ENCODE measurements at regions not wholly inside any gene's neighbourhood (a gene's known extent, or its start where the extent isn't known, plus 50 kb on each side); places are given as distances from the start of the nearest gene placed in this dataset.
A peak's percentile ranks its signal among the peaks of the same experiment; 100 is the strongest.

DNA sequence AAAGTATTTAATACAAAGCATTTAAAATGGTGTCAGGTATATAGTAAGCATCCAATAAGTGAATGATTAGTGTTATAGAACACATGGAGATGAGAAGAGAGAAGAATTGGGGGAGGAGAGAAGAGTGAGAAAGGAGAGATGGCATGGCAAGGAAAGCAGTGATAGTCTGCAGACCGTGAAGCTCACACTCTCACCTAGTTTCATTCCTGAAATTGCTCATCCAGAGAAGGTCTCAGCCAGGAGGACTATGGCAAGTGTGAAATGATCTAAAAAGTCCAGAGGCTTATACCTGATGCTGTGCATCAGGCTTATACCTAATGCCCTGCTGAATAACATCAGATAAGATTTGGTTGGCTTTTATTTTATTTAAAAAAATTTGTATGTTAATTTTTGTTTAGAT lies 351.6 kb upstream of the KLF12 start:
- no peak for DNase-seq (ENCODE audit: low read depth)

DNA sequence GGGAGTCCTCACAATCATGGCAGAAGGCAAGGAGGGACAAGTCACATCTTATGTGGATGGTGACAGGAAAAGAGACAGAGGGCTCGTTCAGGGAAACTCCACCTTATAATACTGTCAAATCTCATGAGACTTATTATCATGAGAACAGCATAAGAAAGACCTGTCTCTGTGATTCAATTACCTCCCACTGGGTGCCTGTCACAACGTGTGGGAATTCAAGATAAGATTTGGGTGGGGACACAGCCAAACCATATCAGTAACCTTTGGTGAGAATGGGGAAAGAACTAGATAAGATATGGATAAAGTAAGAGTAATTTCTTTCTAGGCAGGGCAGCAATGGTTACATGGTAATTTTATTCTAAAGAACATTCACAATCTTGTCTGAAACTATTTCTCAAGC lies 344.9 kb upstream of the KLF12 start:
- DNase-seq (ENCODE audit: low read depth): no peak

DNA sequence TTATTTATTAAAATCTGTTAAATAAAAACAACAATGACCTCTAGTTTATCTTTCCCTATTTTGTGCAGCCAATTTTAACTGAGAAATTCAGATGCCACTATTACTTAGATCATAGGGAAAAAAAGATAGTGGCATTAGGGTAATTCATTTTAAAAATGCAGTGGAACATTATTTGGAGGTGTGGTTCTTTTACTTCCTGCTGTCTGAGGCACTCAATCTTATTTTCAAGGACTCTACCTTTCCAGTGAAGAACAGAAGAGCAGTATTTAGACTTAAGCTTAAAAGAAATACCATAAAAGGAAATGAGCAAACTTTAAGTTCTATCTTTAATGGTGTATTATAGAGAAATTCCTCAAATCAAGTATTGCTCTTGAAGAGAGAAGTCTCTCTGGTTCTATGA lies 342.6 kb upstream of the KLF12 start:
- DNase-seq (ENCODE audit: low read depth): no peak

DNA sequence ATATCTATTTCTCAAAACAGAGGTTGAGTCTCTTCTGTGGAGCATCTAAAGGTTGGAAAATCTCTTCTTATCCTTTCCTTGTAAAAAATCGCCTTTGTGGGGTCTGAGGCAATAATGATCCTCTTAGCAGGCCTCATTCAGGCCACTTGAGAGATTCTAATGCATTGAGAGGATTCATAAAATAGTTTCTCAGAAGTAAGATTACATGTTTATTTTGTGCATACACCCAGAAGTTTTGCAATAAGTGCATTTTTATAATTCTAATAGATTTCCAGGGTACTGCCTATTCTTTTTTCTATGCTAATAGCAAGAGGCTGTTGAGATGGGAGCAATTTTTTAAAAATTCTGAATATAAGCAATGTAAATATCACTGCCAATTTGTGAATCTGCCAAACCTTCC lies 342.2 kb upstream of the KLF12 start:
- no peak for DNase-seq (ENCODE audit: low read depth)

DNA sequence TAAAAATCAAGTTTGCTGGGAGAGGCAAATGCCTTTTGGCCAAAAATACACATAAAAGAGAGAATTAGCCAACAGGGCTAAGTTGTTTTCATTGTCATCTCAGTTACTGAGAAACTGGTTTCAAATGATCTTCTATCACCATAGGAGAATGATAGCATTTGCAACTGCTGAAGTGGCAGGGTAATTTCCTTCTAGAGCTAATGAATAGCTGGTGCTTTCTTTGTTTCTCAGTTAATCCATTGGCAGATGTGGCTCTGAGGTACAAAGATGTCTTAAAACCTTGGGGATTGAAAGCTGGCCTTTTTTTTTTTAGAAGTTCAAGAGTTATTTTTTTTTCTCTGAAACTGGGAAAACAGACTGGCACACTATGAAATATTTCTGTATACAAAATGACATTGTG lies 332.7 kb upstream of the KLF12 start:
- no peak for DNase-seq (ENCODE audit: low read depth)

DNA sequence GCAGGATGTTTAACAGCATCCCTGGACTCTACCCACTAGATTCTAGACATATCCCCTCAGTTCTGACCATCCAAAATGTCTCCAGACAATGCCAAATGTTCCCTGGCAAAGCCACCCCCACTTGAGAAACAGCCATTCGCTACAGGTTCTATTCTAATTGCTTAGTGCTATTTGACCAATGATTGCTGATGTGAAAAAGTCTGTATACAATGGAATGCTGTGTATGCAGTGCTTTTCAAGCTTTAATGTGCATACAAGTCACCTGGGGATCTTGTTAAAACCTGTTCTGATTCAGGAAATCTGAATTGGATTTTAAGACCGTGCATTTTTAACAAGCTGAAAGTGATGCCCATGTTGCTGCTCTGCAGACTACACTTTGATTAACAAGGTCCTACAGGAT lies 331.8 kb upstream of the KLF12 start:
- no peak for DNase-seq (ENCODE audit: low read depth)

DNA sequence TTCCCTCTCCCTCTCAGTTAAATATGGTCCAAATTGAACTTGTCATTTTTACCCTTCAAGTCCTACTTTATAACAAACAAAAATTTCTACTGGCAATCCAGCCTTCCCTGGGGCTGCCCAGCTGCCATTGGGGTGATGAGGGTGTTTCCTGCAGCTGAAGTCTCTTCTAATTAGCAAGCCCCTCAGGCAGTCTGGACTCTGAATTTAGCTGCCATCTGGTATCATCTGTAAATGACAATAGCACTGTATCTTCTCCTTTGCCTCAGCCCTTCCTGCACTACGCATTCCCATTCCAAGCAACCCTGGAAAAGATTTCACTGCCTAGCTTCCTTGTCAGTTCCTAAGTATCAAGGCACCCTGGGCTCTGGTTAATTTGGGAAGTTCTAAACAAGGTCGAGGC lies 331.1 kb upstream of the KLF12 start:
- DNase-seq (ENCODE audit: low read depth): no peak

DNA sequence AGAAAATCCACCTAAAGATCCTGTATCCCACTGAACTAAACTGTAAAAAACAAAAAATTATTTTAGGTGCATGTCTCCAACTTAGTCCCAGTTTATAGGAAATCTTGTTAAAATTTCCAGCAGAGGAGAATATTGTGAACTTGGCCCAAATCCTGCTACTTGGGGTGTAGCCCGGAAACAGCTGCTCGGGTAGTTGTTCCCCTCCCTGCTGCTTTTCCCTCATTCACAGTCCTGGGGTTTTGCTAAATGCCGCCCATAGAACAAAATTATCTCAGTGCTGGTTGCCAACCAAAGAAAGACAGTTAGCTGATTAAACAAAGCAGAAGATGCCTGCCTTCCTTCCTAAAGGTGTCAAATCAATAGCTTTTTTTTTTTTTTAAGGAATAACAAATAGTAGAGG lies 330.5 kb upstream of the KLF12 start:
- DNase-seq (ENCODE audit: low read depth): no peak

DNA sequence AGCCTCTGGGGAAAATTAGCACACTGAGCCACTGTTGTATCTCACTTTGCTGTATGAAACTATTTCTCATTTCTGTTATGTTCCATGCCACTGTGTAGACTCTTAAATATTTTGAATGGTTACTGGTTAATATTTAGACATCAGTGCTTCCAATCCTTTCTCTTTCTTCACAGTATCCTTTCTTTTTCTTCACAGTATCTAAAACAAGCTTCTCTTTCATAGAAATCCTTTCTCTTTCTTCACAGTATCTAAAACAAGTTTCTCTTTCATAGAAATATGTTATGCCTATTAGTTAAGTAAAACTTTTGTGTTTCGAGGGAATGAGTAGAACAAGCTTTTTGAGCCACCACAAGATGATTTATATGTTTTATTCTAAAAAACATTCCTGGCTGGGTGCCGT lies 326.8 kb upstream of the KLF12 start:
- no peak for DNase-seq (ENCODE audit: low read depth)

DNA sequence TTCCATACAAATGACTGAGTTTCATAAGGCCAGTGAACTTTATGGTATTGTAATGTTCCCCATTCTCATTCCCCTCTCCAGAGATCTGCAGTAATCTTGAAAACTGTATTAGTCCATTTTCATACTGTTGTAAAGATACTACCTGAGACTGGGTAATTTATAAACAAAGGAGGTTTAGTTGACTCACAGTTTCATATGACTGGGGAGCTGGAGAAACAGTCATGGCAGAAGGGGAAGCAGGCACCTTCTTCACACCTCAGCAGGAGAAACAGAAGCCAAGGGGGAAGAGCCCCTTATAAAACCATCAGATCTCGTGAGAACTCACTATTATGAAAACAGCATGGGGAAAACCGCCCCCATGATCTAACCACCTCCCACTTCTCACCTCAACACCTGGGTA lies 318.7 kb upstream of the KLF12 start:
- DNase-seq (ENCODE audit: low read depth): no peak

DNA sequence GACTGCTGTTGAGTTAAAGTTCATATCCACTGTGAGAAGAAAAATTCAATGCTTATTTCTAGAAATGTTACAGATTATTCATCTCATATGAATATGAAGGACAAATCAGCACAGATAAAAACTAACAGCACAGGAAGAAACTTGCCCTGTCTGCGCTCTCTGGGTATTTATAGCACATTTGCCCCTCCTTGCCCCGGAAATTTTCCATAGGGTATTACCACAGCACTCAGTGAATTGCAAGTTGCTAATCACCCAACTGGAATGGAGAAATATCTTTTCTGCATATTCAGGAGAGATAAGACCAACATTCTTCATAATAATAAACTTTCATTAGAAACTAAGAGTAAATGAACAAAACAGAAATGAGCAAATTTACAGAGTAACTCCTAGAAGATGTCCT lies 318.0 kb upstream of the KLF12 start:
- peak; percentile 58 for DNase-seq (ENCODE audit: low read depth)

DNA sequence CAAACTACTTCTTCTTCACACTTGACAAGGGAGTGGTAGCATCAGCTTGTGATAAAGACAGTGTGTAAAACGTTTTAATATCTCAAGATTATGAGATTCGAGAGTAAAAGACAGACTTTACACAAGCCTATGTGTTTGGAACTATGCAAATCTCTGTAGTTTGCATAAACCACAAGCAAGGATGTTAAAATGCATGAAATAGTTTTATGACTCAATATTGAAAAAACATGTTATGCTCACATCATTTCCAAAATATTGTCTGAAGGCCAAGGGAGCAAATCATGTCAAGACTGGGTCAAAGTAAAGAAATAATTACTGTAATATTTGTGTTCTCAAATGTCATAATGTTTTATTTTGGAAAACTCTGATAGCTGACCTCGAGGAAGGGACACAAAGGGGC lies 316.8 kb upstream of the KLF12 start:
- no peak for DNase-seq (ENCODE audit: low read depth)

DNA sequence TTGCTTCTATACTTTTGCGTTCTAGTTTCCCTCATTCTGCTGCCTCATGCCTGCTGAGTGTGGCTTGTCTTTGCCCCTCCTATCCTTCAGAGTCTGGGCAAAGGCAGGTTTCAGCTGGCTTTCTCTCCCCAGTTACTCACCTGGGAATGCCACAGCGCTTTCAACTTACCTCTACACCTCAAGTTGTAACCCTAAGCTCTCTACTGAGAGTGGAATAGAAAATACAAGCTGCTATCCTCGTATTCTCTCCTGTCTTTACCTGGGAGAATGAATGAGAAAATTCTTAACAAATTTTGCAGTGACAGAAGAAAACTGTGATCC lies 316.3 kb upstream of the KLF12 start:
- no peak for DNase-seq (ENCODE audit: low read depth)

DNA sequence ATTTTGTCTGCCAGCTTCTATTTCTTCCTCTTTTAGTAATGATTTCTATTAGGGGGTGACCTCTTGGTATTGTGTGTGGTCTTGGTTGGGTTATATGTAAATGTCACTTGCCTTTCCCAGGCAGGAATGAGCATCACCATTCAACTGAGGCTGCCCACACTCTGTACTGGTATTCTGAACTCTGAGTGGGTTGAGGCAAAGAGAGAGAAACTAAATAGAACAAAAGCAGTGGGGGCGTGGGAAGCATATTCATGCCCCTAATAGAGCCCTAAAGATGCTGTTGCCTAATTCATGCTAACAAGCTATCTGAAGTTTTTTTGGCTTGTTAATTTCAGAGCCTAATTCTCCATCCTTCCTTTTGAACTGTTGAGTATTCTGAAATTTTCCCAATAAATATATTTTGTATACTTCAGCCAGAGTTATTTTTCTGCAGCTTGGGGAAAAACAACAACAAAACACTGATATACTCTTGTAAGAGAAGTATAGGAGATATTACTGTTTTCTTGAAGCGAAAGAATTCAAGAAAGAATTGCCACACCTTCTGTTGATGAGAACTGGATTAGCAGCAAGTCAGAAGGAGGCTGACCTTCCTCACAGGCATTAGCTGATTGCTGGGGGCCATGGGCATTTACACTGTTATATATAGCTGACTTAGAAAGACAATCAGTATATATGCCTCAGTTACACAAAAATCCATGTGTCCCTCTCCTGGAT lies 315.8 kb upstream of the KLF12 start:
- no peak for DNase-seq (ENCODE audit: low read depth)

DNA sequence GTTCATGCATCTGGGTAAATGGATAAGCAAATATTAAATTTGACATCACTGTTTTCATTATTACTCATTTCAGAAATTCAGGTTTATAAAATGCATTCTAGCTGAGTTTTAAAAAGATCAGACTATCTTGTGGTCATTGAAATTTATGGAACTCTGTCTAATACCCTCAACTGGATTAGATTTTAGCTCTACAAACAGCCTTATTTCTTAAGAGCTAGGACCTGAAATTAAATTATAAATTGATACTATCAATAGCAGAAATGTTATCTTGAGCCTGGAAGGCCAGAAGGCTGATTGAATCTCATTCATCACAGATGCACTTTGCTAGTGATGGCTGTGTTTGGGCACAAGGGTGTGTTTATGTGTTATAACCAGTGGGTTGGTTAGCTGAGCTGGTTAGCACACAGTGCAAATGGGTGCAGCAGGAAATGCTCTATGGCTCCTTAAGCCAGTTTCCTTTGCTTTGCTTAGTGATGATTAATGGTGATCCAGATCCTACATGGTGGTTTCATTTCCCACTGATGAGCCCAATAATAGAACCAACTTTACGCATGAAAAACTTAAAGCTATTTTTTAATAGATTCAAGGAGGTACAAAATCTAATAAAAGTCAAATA lies 310.8 kb upstream of the KLF12 start:
- no peak for DNase-seq (ENCODE audit: low read depth)

DNA sequence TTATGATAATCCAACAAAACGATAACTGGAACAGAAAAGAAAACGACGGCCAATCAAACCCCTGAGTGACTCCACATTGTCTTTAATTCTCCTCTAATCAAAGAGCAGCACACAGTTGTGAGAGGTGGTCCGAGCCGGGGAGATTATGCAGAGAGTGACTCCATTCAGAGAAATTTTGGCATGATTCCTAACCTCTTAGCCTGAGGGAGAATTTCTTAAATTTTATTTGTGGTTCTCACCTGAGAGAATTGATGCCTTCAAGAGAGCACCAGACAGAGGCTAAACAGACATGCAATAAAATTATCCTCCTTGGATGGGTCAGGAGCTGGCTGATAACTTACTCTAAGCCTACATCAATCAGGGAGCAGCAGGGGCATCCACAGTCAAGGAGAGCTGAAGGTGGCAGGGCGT lies 310.0 kb upstream of the KLF12 start:
- no peak for DNase-seq (ENCODE audit: low read depth)

DNA sequence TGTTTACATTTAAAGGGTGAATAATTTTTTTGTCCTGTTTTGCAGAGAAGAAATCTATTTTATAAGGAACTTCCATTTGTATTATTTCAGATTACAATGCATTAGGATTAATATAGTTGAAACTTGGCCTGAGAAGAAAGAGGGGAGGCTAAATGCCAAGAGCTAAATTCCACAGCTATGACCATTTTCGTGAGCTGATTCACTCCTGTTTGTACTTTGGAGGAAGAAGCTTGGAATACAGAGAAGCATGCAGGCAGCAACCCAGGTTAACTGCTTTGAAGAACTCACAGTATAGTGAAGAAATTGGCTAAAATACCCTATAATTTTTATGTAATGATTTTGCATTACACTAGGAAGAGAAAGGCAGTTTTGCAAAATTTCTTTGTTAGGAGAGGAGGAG lies 309.4 kb upstream of the KLF12 start:
- DNase-seq (ENCODE audit: low read depth): peak; percentile 73

DNA sequence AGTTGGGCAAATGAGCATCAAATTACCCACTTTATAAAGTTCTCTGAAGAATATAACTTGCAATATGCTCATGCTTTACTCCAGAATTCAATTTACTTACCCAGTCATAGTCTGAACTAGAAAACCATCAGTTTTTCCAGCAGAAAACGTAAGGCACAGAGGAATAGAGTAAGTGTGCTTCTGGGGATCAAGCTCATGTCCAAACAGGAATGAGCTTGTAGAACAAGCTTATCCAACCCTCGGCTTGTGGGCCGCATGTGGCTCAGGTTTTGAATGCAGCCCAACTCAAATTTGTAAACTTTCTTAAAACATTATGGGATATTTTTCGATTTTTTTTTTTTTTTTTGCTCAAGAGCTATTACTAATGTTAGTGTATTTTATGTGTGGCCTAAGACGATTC lies 308.5 kb upstream of the KLF12 start:
- DNase-seq (ENCODE audit: low read depth): no peak

DNA sequence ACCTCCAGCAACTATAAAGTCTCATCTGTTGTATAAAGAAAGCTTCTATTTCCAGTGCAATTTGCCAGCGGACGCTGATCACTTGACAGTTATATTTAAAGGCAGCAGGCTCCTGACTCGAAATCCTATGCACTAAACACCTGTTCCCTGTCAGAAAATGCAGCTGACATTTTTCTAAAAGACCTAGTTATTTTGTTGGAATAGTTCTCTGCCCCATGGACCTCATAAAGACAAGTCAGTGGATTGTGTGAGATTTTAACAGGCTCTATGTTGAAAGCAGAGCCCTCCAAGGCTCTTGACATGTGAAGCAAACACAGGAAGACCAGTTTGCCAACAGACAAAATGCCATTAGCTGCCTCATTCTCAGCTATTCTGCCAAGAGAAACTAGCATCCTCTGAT lies 304.7 kb upstream of the KLF12 start:
- DNase-seq (ENCODE audit: low read depth): no peak

DNA sequence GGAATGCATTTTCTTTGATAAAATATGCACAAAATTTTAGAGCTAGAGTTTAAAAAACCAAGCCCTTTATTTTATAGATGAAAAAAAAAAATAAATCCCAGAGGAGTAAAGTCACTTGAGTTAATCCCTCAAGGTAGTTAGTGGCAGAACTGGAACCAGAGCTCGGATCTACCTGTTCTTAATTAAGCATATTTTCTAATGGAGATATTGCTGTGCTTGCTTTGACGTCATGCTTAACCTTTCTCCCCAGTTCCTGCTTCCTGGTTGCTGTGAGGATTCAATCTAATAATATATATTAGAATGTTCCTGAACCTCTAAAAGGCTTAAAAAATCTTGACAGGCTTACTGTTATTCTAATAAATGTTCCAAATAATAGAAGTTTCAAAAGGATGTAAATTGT lies 300.6 kb upstream of the KLF12 start:
- no peak for DNase-seq (ENCODE audit: low read depth)

DNA sequence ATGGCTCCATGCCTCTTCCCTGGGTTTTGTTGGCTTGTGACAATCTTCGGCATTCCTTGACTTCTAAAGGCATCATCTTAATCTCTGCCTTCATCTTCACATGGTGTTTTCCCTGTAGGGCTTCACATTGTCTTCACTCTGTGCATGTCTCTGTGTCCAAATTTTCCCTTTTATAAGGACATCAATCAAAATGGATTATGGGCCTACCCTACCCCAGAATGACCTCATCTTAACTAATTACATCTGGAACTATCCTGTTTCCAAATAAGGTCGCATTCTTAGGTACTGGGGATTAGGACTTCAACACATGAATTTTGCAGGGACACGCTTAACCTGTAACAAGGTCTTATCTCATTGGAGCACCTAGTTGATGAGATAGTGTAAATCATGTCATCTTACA lies 290.3 kb upstream of the KLF12 start:
- no peak for DNase-seq (ENCODE audit: low read depth)

DNA sequence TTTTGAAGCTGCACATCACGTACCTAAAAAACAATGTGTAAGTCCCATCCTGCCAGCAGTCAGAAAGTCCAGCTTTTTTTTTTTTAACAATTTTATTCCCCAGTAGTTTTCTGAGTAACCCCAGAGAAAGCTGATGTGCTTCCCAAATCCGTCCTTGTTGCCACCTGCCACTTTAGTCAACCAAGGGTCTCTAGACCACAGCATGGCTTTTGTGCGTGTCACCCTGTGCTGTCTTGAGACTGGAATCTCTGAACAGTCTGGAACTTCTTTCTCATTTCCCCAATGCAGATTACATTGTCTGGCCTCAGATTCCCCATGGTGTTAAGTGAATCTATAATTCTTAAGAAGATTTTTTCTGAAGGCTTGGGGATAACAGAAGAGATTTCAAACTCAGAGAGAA lies 289.2 kb upstream of the KLF12 start:
- peak; percentile 1 for DNase-seq (ENCODE audit: low read depth)

DNA sequence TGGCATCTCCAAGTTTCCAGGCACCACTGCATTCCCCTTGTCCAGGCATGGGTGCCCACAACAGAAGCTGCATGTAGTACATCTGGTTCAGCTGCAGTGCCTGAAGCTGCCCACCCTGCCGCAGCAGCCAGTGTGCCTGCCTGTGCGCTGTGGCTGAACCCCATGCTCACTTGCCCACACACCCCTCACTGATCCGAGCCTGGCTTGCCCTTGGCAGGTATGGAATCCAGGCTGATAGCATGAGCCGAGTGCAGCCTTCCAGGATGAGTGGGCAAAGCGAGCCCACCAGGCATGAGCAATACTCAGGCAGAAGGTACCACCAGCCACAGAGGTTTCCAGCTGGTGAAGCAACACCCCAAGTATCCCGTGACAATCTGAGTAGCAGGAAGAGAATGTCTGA lies 280.3 kb upstream of the KLF12 start:
- DNase-seq (ENCODE audit: low read depth): no peak

DNA sequence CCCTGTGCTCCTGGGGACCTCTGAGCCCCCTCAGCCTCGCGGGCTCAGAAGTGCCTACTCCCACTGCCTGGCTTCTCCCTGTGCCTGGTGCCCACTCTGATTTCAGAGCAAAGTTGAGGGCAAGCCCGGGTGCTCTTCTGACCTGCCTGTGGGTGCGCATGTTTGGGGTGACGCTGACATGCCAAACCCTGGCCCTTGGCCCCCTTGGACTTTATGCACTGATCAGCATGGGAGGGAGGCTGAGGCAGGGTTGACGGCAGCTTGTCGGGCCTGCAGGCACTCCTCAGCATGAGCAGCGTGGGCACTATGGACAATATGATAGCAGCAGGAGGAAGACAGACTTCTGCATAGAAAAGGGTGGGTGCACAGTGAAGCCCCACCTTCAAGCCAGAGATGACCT lies 279.3 kb upstream of the KLF12 start:
- no peak for DNase-seq (ENCODE audit: low read depth)

DNA sequence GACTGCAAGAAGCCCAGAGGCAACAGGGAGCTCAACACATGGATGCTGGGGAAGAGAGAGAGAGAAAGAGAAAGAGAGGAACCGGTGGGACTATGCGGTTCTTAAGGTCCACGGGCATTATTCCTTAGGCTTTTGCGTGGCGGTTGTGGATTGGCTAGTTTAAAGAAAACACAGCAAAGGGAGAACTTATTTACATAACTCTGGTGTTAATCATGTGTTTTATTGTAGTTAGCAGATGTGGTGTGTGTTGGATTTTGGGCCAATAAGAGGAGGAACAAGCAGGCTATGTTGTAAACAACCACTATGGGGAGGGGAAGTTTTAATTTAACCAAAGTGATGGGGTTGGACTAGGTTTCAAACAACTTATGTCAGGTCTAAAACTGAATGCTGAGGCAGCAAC lies 275.3 kb upstream of the KLF12 start:
- DNase-seq (ENCODE audit: low read depth): no peak
